MCF 10A (cell line): ENCODE measurements at regions not wholly inside any gene's neighbourhood (a gene's known extent, or its start where the extent isn't known, plus 50 kb on each side); places are given as distances from the start of the nearest gene placed in this dataset.
"Not testable (repeated sequence)": the region's sequence is repeated elsewhere in the genome, so short reads cannot be mapped to it uniquely, and the experiment has no call there.

ENCODE experiments used
- BruUV-seq: library from RNA; stranded (reverse); fragments of 400-500 nt; replicated peaks from 2 replicates; lab custom pipeline; 2021; lab: Mats Ljungman, UMichigan
- CTCF ChIA-PET: fragments of 300-600 bp; sonication (Branson Sonifier 250); formaldehyde crosslinking; extraction: SDS; loops from one replicate; lab custom pipeline; 2021; ENCODE audit warnings: antibody characterized with exemption, inconsistent platforms; lab: Yijun Ruan, JAX
- POLR2A ChIA-PET: fragments of 300-600, 350-650 bp; sonication (Branson Sonifier 250); formaldehyde crosslinking; extraction: SDS; loops from one replicate; lab custom pipeline; 2020; ENCODE audit warnings: antibody characterized with exemption, inconsistent platforms; lab: Yijun Ruan, JAX
- DNase-seq: peaks from one replicate; pipeline ENCODE4 v3.0.0-alpha.2; 2018; ENCODE audit not compliant: unreplicated experiment
- H3K27ac Mint-ChIP-seq: one replicate; pipeline ENCODE4 v1.8.0; 2022; ENCODE audit warnings: mild to moderate bottlenecking, low read depth, mixed read lengths; ENCODE audit not compliant: unreplicated experiment
- H3K27me3 Mint-ChIP-seq: one replicate; pipeline ENCODE4 v1.8.0; 2022; ENCODE audit warnings: mixed read lengths; ENCODE audit not compliant: insufficient read depth, unreplicated experiment
- H3K36me3 Mint-ChIP-seq: one replicate; pipeline ENCODE4 v1.8.0; 2022; ENCODE audit warnings: mild to moderate bottlenecking, moderate library complexity, mixed read lengths; ENCODE audit not compliant: insufficient read depth, unreplicated experiment
- H3K4me1 Mint-ChIP-seq: one replicate; pipeline ENCODE4 v1.8.0; 2022; ENCODE audit warnings: mixed read lengths; ENCODE audit not compliant: insufficient read depth, unreplicated experiment
- H3K4me3 Mint-ChIP-seq: one replicate; pipeline ENCODE4 v1.8.0; 2022; ENCODE audit warnings: mild to moderate bottlenecking, moderate library complexity, mixed read lengths; ENCODE audit not compliant: unreplicated experiment
- H3K9me3 Mint-ChIP-seq: one replicate; pipeline ENCODE4 v1.8.0; 2022; ENCODE audit warnings: mixed read lengths; ENCODE audit not compliant: unreplicated experiment
- CTCF ChIP-seq: fragments of 200-600 bp; IDR thresholded peaks from one replicate; pipeline ENCODE4 v1.8.0; 2022; ENCODE audit warnings: antibody characterized with exemption, mild to moderate bottlenecking; ENCODE audit not compliant: unreplicated experiment
- intact Hi-C: fragments of 100-400 bp; cut with micrococcal nuclease; formaldehyde crosslinking; loops from 2 replicates; pipeline ENCODE4 v1.14.1; 2022

GRCh38 chr3:39651993-39652739 lies 157.2 kb upstream of the MYRIP start:
- DNase-seq: no peak
- no peaks in the 10 kb centered on the region for H3K4me1 Mint-ChIP-seq
- H3K27ac Mint-ChIP-seq: no peak overlapping the region
- no TSS peak for BruUV-seq
- no peaks in the 10 kb centered on the region for H3K36me3 Mint-ChIP-seq
- POLR2A ChIA-PET: interaction anchor here (1.9 kb wide), 1 partner anchor 14 kb away, joined by 3 read pairs; no protein-coding TSS in a partner anchor
- no peak overlapping the region for H3K4me3 Mint-ChIP-seq
- no peaks in the 10 kb centered on the region for H3K27me3 Mint-ChIP-seq
- CTCF ChIA-PET: no interaction called here
- no peaks in the 10 kb centered on the region for H3K9me3 Mint-ChIP-seq
- intact Hi-C loops: no loop called here
- no peak for TF ChIP-seq CTCF

GRCh38 chr3:39655718-39656117 lies 153.7 kb upstream of the MYRIP start:
- not testable (repeated sequence) for BruUV-seq, DNase-seq

GRCh38 chr3:39657075-39657474 lies 152.3 kb upstream of the MYRIP start:
- no TSS peak for BruUV-seq
- intact Hi-C loops: no loop called here
- CTCF ChIA-PET: interaction anchor here (0.6 kb wide), 1 partner anchor 481 kb away, joined by 3 read pairs; no protein-coding TSS in a partner anchor

More at GRCh38 chr3:39655718-39656117, 153.7 kb upstream of the MYRIP start:
- H3K27ac Mint-ChIP-seq, H3K4me1 Mint-ChIP-seq, H3K9me3 Mint-ChIP-seq, H3K4me3 Mint-ChIP-seq, CTCF ChIA-PET, intact Hi-C loops, H3K36me3 Mint-ChIP-seq, POLR2A ChIA-PET, H3K27me3 Mint-ChIP-seq: not testable (repeated sequence)

GRCh38 chr3:39657775-39658174 lies 151.6 kb upstream of the MYRIP start:
- no TSS peak for BruUV-seq
- POLR2A ChIA-PET: no interaction called here
- no peaks in the 10 kb centered on the region for H3K36me3 Mint-ChIP-seq
- CTCF ChIA-PET: no interaction called here
- TF ChIP-seq CTCF: no peak
- no peaks in the 10 kb centered on the region for H3K27me3 Mint-ChIP-seq
- no peaks in the 10 kb centered on the region for H3K9me3 Mint-ChIP-seq
- H3K4me1 Mint-ChIP-seq: no peaks in the 10 kb centered on the region
- intact Hi-C loops: no loop called here
- no peak for DNase-seq
- H3K27ac Mint-ChIP-seq: no peak overlapping the region
- H3K4me3 Mint-ChIP-seq: no peak overlapping the region

More at GRCh38 chr3:39657075-39657474, 152.3 kb upstream of the MYRIP start:
- H3K9me3 Mint-ChIP-seq: no peaks in the 10 kb centered on the region
- POLR2A ChIA-PET: no interaction called here
- no peaks in the 10 kb centered on the region for H3K36me3 Mint-ChIP-seq
- DNase-seq: no peak
- H3K27me3 Mint-ChIP-seq: no peaks in the 10 kb centered on the region
- H3K4me3 Mint-ChIP-seq: no peak overlapping the region
- no peaks in the 10 kb centered on the region for H3K4me1 Mint-ChIP-seq
- no peak for TF ChIP-seq CTCF
- H3K27ac Mint-ChIP-seq: no peak overlapping the region
